ENCODE measurements at regions not wholly inside any gene's neighbourhood (a gene's known extent, or its start where the extent isn't known, plus 50 kb on each side); places are given as distances from the start of the nearest gene placed in this dataset.

DNA sequence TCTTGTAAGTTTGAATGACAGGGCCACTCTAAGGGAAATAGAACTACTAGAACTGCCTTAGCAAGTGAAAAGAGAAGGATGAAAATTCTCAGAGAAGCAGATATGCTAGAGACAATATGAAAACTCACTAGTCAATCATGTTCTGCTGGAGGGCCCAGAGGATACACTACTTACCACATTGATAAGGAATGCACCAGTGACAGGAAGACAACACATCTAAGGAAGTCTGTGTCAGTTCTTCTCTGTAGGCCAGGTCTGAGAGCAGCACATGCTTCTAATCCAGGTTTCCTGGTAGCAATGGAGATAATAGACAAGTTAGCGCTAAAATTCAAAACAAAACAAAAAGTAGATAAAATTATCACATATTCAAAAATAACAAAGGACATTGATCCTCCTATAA lies 235.2 kb upstream of the AKR1E2 start:
- H3K4me1 ChIP-seq: no peaks in the 10 kb centered on the region
- H3K9me3 ChIP-seq: no peaks in the 10 kb centered on the region
- TF ChIP-seq CTCF (IDR thresholded peaks at IDR 0.05; ENCODE audit: insufficient read depth in 1 of 2, low read depth in 1 of 2, low read length in 1 of 2, severe bottlenecking in 1 of 2, unreplicated experiment in 1 of 2): no peak
- Mint-ChIP-seq H3K4me1 (ENCODE audit: low read depth, unreplicated experiment) (no peaks in the 10 kb centered on the region), H3K36me3 (ENCODE audit: insufficient read depth, unreplicated experiment) (no peaks in the 10 kb centered on the region), H3K4me3 (ENCODE audit: unreplicated experiment) (no peak overlapping the region), H3K27me3 (ENCODE audit: insufficient read depth, unreplicated experiment) (no peaks in the 10 kb centered on the region), H3K27ac (ENCODE audit: unreplicated experiment) (no peak overlapping the region), H3K9me3 (ENCODE audit: unreplicated experiment) (no peaks in the 10 kb centered on the region)
- ChIA-PET POLR2A (no interaction called here), CTCF (no interaction called here)
- DNase-seq: no peak
- H3K27me3 ChIP-seq (replicated peaks; ENCODE audit: control insufficient read depth, insufficient read depth, low read length): no peaks in the 10 kb centered on the region; the same call in 1 of the 2 replicates
- intact Hi-C loops (cut with micrococcal nuclease; ENCODE audit: unreplicated experiment): no loop called here
- no peaks in the 10 kb centered on the region for H3K36me3 ChIP-seq (ENCODE audit: control insufficient read depth, insufficient read depth, low read length)
- H3K4me3 ChIP-seq (ENCODE audit: low read depth, low read length): no peak overlapping the region
- no TSS peak for BruUV-seq (replicated peaks)

DNA sequence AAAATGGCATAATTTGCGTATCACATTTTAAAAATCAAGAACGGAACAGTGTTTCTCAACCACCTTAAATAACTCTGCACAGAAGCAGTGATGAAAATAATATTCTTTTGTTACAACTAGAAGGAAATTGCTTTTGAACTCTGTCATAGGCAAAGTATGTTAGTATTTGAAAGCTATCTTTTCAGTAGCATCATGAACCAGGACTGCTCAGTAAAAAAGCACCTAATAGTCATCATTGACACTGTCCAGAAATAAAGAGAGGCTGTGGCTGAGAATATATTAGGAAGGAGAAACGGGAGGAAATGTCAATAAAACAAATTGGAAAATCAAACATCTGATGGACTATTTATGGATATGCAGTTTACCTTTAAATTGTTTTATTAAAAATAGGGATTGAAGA lies 237.2 kb upstream of the AKR1E2 start:
- Mint-ChIP-seq H3K36me3 (ENCODE audit: insufficient read depth, unreplicated experiment) (no peaks in the 10 kb centered on the region), H3K9me3 (ENCODE audit: unreplicated experiment) (no peaks in the 10 kb centered on the region), H3K27me3 (ENCODE audit: insufficient read depth, unreplicated experiment) (peaks cover 4% of the 10 kb centered on the region), H3K4me1 (ENCODE audit: low read depth, unreplicated experiment) (no peaks in the 10 kb centered on the region), H3K27ac (ENCODE audit: unreplicated experiment) (no peak overlapping the region), H3K4me3 (ENCODE audit: unreplicated experiment) (no peak overlapping the region)
- intact Hi-C loops (cut with micrococcal nuclease; ENCODE audit: unreplicated experiment): no loop called here
- no peaks in the 10 kb centered on the region; the same call in 1 of the 2 replicates for H3K27me3 ChIP-seq (replicated peaks; ENCODE audit: control insufficient read depth, insufficient read depth, low read length)
- ChIA-PET CTCF (no interaction called here), POLR2A (no interaction called here)
- no peaks in the 10 kb centered on the region for H3K36me3 ChIP-seq (ENCODE audit: control insufficient read depth, insufficient read depth, low read length)
- no peaks in the 10 kb centered on the region for H3K9me3 ChIP-seq
- no peak for DNase-seq
- no TSS peak for BruUV-seq (replicated peaks)
- no peak for TF ChIP-seq CTCF (IDR thresholded peaks at IDR 0.05; ENCODE audit: insufficient read depth in 1 of 2, low read depth in 1 of 2, low read length in 1 of 2, severe bottlenecking in 1 of 2, unreplicated experiment in 1 of 2)
- no peaks in the 10 kb centered on the region for H3K4me1 ChIP-seq
- H3K4me3 ChIP-seq (ENCODE audit: low read depth, low read length): no peak overlapping the region

GRCh38 chr10:4587466-4587865 lies 238.5 kb upstream of the AKR1E2 start:
- no peak overlapping the region for H3K4me3 Mint-ChIP-seq (ENCODE audit: unreplicated experiment)
- no peaks in the 10 kb centered on the region for H3K9me3 Mint-ChIP-seq (ENCODE audit: unreplicated experiment)
- no peaks in the 10 kb centered on the region for H3K36me3 Mint-ChIP-seq (ENCODE audit: insufficient read depth, unreplicated experiment)
- TF ChIP-seq CTCF (IDR thresholded peaks at IDR 0.05; ENCODE audit: insufficient read depth in 1 of 2, low read depth in 1 of 2, low read length in 1 of 2, severe bottlenecking in 1 of 2, unreplicated experiment in 1 of 2): no peak
- H3K4me1 Mint-ChIP-seq (ENCODE audit: low read depth, unreplicated experiment): no peaks in the 10 kb centered on the region
- no TSS peak for BruUV-seq (replicated peaks)
- Histone ChIP-seq H3K27me3 (replicated peaks; ENCODE audit: control insufficient read depth, insufficient read depth, low read length) (no peaks in the 10 kb centered on the region; the same call in 1 of the 2 replicates), H3K4me1 (no peaks in the 10 kb centered on the region), H3K4me3 (ENCODE audit: low read depth, low read length) (no peak overlapping the region), H3K9me3 (no peaks in the 10 kb centered on the region), H3K36me3 (ENCODE audit: control insufficient read depth, insufficient read depth, low read length) (no peaks in the 10 kb centered on the region)
- intact Hi-C loops (cut with micrococcal nuclease; ENCODE audit: unreplicated experiment): no loop called here
- H3K27me3 Mint-ChIP-seq (ENCODE audit: insufficient read depth, unreplicated experiment): peaks cover 8% of the 10 kb centered on the region
- CTCF ChIA-PET: no interaction called here
- DNase-seq: no peak
- H3K27ac Mint-ChIP-seq (ENCODE audit: unreplicated experiment): no peak overlapping the region
- POLR2A ChIA-PET: no interaction called here
